ENCODE measurements at regions not wholly inside any gene's neighbourhood (a gene's known extent, or its start where the extent isn't known, plus 50 kb on each side); places are given as distances from the start of the nearest gene placed in this dataset.

DNA sequence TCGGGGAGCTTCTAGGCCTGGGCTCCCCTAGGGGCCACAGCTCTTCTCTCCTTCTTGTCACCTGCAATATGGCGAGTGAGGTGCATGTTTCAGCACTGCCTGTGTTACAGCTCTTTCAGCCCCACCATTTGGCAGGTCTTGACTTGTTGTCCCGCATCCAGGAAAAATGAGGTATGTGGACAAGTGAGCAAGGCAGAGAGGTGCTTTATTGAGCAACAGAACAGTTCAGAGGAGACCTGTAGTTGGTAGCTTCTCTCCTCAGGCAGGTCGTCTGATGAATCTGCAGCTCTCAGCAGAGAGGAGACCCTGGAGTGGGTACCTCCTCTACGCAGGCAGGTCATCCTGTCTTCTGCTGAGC lies 208.2 kb upstream of the USP25 start:
- Histone ChIP-seq H3K9me2 (ENCODE audit: insufficient read depth) (no peaks in the 10 kb centered on the region), H3K4me2 (ENCODE audit: unreplicated experiment) (no peak overlapping the region), H4K20me1 (ENCODE audit: insufficient read depth) (no peaks in the 10 kb centered on the region), H3K9ac (no peak overlapping the region), H3K79me2 (ENCODE audit: insufficient read depth) (no peaks in the 10 kb centered on the region), H3K4me3 (no peak overlapping the region), H2AFZ (no peak overlapping the region), H3K4me1 (ENCODE audit: insufficient read depth) (no peaks in the 10 kb centered on the region), H3F3A (ENCODE audit: insufficient read depth) (no peaks in the 10 kb centered on the region), H3K9me3 (ENCODE audit: low read depth) (no peaks in the 10 kb centered on the region), H3K36me3 (ENCODE audit: low read depth) (no peaks in the 10 kb centered on the region), H3K27me3 (replicated peaks; ENCODE audit: insufficient read depth) (no peaks in the 10 kb centered on the region; the same call in 1 of the 2 replicates), H3K27ac (no peak overlapping the region)
- no peak for TF ChIP-seq EZH2 (IDR thresholded peaks at IDR 0.05; ENCODE audit: insufficient read depth, poor library complexity, severe bottlenecking)
- no peak for TF ChIP-seq EZH2phosphoT487 (IDR thresholded peaks at IDR 0.05; ENCODE audit: insufficient read depth, low read depth)
- 60 to 72% methylated on average over 5 of the region's 5 CpGs for WGBS, 2 experiments (ENCODE audit: low coverage in 1 of 2, low lambda C conversion rate in 2 of 2, missing lambda C conversion rate in 2 of 2)
- in situ Hi-C loops (cut with MboI), result no loop called here
- DNase-seq, result no peak

DNA sequence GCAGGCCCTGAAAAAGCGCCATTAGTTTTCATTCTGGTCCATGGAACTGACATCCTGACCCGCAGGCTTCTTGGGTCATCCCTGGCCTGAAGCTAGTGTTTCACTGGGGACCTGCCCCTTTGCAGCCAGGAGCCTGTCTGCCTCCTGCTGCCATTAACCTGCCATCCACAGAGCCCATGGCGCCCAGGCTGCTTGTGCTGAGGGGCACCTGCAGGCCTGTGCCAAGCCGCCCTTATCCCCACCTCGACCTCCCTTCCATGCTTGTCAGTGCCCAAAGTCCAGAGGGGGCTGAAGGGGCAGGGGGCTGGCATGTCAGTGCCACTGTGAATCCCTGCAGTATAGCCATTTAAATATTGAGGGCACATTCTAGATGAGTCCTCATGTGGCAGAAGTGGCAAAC lies 207.6 kb upstream of the USP25 start:
- H3K9me3 ChIP-seq (ENCODE audit: low read depth), result no peaks in the 10 kb centered on the region
- no peaks in the 10 kb centered on the region for H3F3A ChIP-seq (ENCODE audit: insufficient read depth)
- H3K9me2 ChIP-seq (ENCODE audit: insufficient read depth), result no peaks in the 10 kb centered on the region
- 71 to 72% methylated on average over 5 of the region's 5 CpGs for WGBS, 2 experiments (ENCODE audit: low coverage in 1 of 2, low lambda C conversion rate in 2 of 2, missing lambda C conversion rate in 2 of 2)
- no peak overlapping the region for H2AFZ ChIP-seq
- no peaks in the 10 kb centered on the region for H4K20me1 ChIP-seq (ENCODE audit: insufficient read depth)
- DNase-seq, result no peak
- H3K4me1 ChIP-seq (ENCODE audit: insufficient read depth), result no peaks in the 10 kb centered on the region
- H3K4me3 ChIP-seq, result no peak overlapping the region
- no peak for TF ChIP-seq EZH2phosphoT487 (IDR thresholded peaks at IDR 0.05; ENCODE audit: insufficient read depth, low read depth)
- no peak for TF ChIP-seq EZH2 (IDR thresholded peaks at IDR 0.05; ENCODE audit: insufficient read depth, poor library complexity, severe bottlenecking)
- in situ Hi-C loops (cut with MboI), result no loop called here
- H3K4me2 ChIP-seq (ENCODE audit: unreplicated experiment), result no peak overlapping the region
- no peaks in the 10 kb centered on the region for H3K36me3 ChIP-seq (ENCODE audit: low read depth)
- H3K27ac ChIP-seq, result no peak overlapping the region
- no peaks in the 10 kb centered on the region for H3K79me2 ChIP-seq (ENCODE audit: insufficient read depth)
- H3K27me3 ChIP-seq (replicated peaks; ENCODE audit: insufficient read depth), result no peaks in the 10 kb centered on the region; the same call in 1 of the 2 replicates
- H3K9ac ChIP-seq, result no peak overlapping the region

DNA sequence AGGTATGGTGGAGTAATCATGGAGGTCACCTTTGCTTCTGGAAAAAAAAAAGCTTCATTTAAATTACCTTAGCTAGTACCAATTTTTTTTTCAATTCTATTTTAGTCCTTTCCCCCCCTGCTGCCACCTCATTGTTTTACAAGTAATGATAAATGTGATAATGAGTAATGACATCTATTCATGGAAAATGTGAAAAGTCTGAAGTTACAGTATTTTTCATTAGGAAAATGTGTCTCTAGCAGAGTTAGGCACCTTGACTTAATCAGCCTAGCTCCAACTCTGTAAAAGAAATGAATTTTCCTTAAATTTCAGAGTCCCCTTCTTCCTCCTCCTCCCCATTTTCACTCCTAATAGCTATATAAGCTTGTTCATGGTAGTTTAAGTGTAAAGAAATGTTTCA lies 204.9 kb upstream of the USP25 start:
- DNase-seq, result no peak
- Histone ChIP-seq H3K9ac (no peak overlapping the region), H3K36me3 (ENCODE audit: low read depth) (no peaks in the 10 kb centered on the region), H4K20me1 (ENCODE audit: insufficient read depth) (no peaks in the 10 kb centered on the region), H3K4me2 (ENCODE audit: unreplicated experiment) (no peak overlapping the region), H3K9me2 (ENCODE audit: insufficient read depth) (no peaks in the 10 kb centered on the region), H3K9me3 (ENCODE audit: low read depth) (no peaks in the 10 kb centered on the region), H3K4me3 (no peak overlapping the region), H2AFZ (no peak overlapping the region), H3K27ac (no peak overlapping the region), H3K4me1 (ENCODE audit: insufficient read depth) (no peaks in the 10 kb centered on the region), H3F3A (ENCODE audit: insufficient read depth) (no peaks in the 10 kb centered on the region), H3K27me3 (replicated peaks; ENCODE audit: insufficient read depth) (no peaks in the 10 kb centered on the region; the same call in 1 of the 2 replicates), H3K79me2 (ENCODE audit: insufficient read depth) (no peaks in the 10 kb centered on the region)
- in situ Hi-C loops (cut with MboI), result no loop called here
- TF ChIP-seq EZH2phosphoT487 (IDR thresholded peaks at IDR 0.05; ENCODE audit: insufficient read depth, low read depth) (no peak), EZH2 (IDR thresholded peaks at IDR 0.05; ENCODE audit: insufficient read depth, poor library complexity, severe bottlenecking) (no peak)

DNA sequence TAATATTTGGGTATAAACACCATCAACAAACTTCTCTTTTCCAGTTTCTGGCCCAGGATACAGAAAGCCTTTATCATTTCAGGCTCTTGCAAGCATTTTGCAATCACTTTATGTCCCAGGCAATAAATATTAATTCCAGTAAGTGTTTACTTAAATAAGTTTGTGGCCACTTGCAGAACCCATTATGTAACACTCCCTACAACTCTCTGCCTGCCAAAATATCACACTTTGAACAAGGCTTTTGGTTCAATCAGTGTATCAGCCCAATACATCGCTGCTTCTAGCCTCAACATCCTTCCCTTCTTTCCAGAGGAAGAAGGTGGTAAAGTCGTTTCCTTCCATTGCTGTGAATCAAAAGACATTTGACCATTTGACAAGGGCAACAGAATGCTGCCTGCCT lies 203.0 kb upstream of the USP25 start:
- Histone ChIP-seq H3K4me3 (no peak overlapping the region), H3K27me3 (replicated peaks; ENCODE audit: insufficient read depth) (no peaks in the 10 kb centered on the region; the same call in 1 of the 2 replicates), H3K4me1 (ENCODE audit: insufficient read depth) (no peaks in the 10 kb centered on the region), H3K79me2 (ENCODE audit: insufficient read depth) (no peaks in the 10 kb centered on the region), H3K36me3 (ENCODE audit: low read depth) (no peaks in the 10 kb centered on the region), H3K9ac (no peak overlapping the region), H3K9me3 (ENCODE audit: low read depth) (no peaks in the 10 kb centered on the region), H3K4me2 (ENCODE audit: unreplicated experiment) (no peak overlapping the region), H3F3A (ENCODE audit: insufficient read depth) (no peaks in the 10 kb centered on the region), H2AFZ (no peak overlapping the region), H4K20me1 (ENCODE audit: insufficient read depth) (no peaks in the 10 kb centered on the region), H3K9me2 (ENCODE audit: insufficient read depth) (no peaks in the 10 kb centered on the region), H3K27ac (no peak overlapping the region)
- DNase-seq, result no peak
- in situ Hi-C loops (cut with MboI), result no loop called here
- WGBS, 2 experiments (ENCODE audit: low coverage in 1 of 2, low lambda C conversion rate in 2 of 2, missing lambda C conversion rate in 2 of 2), result 24 to 30% methylated on average over 2 of the region's 2 CpGs
- TF ChIP-seq EZH2phosphoT487 (IDR thresholded peaks at IDR 0.05; ENCODE audit: insufficient read depth, low read depth), result no peak
- TF ChIP-seq EZH2 (IDR thresholded peaks at IDR 0.05; ENCODE audit: insufficient read depth, poor library complexity, severe bottlenecking), result no peak

DNA sequence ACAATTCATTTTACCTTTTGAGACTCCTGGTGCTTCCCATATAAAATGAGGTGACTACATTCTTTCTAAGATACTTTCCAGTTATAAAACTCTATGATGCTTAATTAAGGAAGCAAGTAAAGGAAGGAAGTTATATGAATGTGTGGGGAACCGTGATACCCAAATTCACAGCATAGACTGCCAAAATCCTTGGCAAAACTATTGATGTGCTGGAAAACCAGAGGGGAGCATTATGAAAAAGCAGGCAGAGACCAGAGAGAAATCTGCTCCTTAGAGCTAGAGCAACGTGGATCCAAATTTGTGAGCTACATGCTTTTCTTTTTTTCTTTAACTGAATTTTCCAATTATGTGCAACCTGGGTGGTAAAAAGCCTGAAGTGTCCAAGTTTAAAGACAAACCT lies 201.4 kb upstream of the USP25 start:
- no peaks in the 10 kb centered on the region for H3K9me3 ChIP-seq (ENCODE audit: low read depth)
- H3K79me2 ChIP-seq (ENCODE audit: insufficient read depth), result no peaks in the 10 kb centered on the region
- no peak overlapping the region for H2AFZ ChIP-seq
- DNase-seq, result no peak
- TF ChIP-seq EZH2phosphoT487 (IDR thresholded peaks at IDR 0.05; ENCODE audit: insufficient read depth, low read depth), result no peak
- TF ChIP-seq EZH2 (IDR thresholded peaks at IDR 0.05; ENCODE audit: insufficient read depth, poor library complexity, severe bottlenecking), result no peak
- H3K36me3 ChIP-seq (ENCODE audit: low read depth), result no peaks in the 10 kb centered on the region
- H4K20me1 ChIP-seq (ENCODE audit: insufficient read depth), result no peaks in the 10 kb centered on the region
- WGBS, 2 experiments (ENCODE audit: low coverage in 1 of 2, low lambda C conversion rate in 2 of 2, missing lambda C conversion rate in 2 of 2), result 19 to 24% methylated on average over 2 of the region's 2 CpGs
- H3K27me3 ChIP-seq (replicated peaks; ENCODE audit: insufficient read depth), result no peaks in the 10 kb centered on the region; the same call in 1 of the 2 replicates
- no peaks in the 10 kb centered on the region for H3K4me1 ChIP-seq (ENCODE audit: insufficient read depth)
- in situ Hi-C loops (cut with MboI), result no loop called here
- H3K4me3 ChIP-seq, result no peak overlapping the region
- no peaks in the 10 kb centered on the region for H3K9me2 ChIP-seq (ENCODE audit: insufficient read depth)
- H3F3A ChIP-seq (ENCODE audit: insufficient read depth), result no peaks in the 10 kb centered on the region
- H3K4me2 ChIP-seq (ENCODE audit: unreplicated experiment), result no peak overlapping the region
- H3K9ac ChIP-seq, result no peak overlapping the region
- H3K27ac ChIP-seq, result no peak overlapping the region
